NCI-H82 (cell line): ENCODE measurements at regions not wholly inside any gene's neighbourhood (a gene's known extent, or its start where the extent isn't known, plus 50 kb on each side); places are given as distances from the start of the nearest gene placed in this dataset.

Experiments
- DNase-seq: peaks from one replicate; lab custom pipeline; 2025; lab: John Stamatoyannopoulos, UW

GRCh38 chr15:93158097-93158900, 69.3 kb upstream of the RGMA start:
- DNase-seq = no peak

GRCh38 chr15:93154666-93155065, 65.7 kb upstream of the RGMA start:
- DNase-seq = no peak

GRCh38 chr15:93152951-93153350, 63.9 kb upstream of the RGMA start:
- no peak for DNase-seq

- DNase-seq = no peak
Measured at GRCh38 chr15:93152360-93152759, 63.3 kb upstream of the RGMA start.

- no peak for DNase-seq
Measured at GRCh38 chr15:93150910-93151881, 62.2 kb upstream of the RGMA start.

GRCh38 chr15:93146601-93147000, 57.6 kb upstream of the RGMA start:
- no peak for DNase-seq

- DNase-seq = no peak
Measured at GRCh38 chr15:93146196-93146595, 57.2 kb upstream of the RGMA start.

- DNase-seq = no peak
Measured at GRCh38 chr15:93144463-93145236, 55.6 kb upstream of the RGMA start.

GRCh38 chr15:93143186-93143585, 54.2 kb upstream of the RGMA start:
- DNase-seq = no peak

- DNase-seq = no peak
Measured at GRCh38 chr15:93141371-93141794, 52.4 kb upstream of the RGMA start.

GRCh38 chr15:93139436-93139835, 50.4 kb upstream of the RGMA start:
- DNase-seq = no peak

- no peak for DNase-seq
Measured at GRCh38 chr15:93138681-93139250, 49.8 kb upstream of the RGMA start.
